D721Med (cell line): ENCODE measurements at regions not wholly inside any gene's neighbourhood (a gene's known extent, or its start where the extent isn't known, plus 50 kb on each side); places are given as distances from the start of the nearest gene placed in this dataset.
"Not testable (repeated sequence)": the region's sequence is repeated elsewhere in the genome, so short reads cannot be mapped to it uniquely, and the experiment has no call there.

Experiments used
- DNase-seq: peaks from one replicate; pipeline ENCODE4 v3.0.0; 2011; ENCODE audit warnings: low spot score; ENCODE audit not compliant: insufficient read length
- FAIRE-seq: peaks from 2 replicates; lab custom pipeline; 2011; peaks lifted over from hg19 to GRCh38; lab: Jason Lieb, UNC
- TF ChIP-seq, protein P1 (sequence below): IDR thresholded peaks from 2 replicates; pipeline ENCODE4 v1.5.1; 2012; ENCODE audit warnings: mild to moderate bottlenecking, control low read depth; ENCODE audit not compliant: insufficient read depth; ENCODE audit errors: missing control alignments

- FAIRE-seq (no peak), DNase-seq (no peak)
- TF ChIP-seq, protein P1, sequence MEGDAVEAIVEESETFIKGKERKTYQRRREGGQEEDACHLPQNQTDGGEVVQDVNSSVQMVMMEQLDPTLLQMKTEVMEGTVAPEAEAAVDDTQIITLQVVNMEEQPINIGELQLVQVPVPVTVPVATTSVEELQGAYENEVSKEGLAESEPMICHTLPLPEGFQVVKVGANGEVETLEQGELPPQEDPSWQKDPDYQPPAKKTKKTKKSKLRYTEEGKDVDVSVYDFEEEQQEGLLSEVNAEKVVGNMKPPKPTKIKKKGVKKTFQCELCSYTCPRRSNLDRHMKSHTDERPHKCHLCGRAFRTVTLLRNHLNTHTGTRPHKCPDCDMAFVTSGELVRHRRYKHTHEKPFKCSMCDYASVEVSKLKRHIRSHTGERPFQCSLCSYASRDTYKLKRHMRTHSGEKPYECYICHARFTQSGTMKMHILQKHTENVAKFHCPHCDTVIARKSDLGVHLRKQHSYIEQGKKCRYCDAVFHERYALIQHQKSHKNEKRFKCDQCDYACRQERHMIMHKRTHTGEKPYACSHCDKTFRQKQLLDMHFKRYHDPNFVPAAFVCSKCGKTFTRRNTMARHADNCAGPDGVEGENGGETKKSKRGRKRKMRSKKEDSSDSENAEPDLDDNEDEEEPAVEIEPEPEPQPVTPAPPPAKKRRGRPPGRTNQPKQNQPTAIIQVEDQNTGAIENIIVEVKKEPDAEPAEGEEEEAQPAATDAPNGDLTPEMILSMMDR, result no peak
Measured at GRCh38 chr13:103605546-103606326, 539.5 kb upstream of the SLC10A2 start.

DNA sequence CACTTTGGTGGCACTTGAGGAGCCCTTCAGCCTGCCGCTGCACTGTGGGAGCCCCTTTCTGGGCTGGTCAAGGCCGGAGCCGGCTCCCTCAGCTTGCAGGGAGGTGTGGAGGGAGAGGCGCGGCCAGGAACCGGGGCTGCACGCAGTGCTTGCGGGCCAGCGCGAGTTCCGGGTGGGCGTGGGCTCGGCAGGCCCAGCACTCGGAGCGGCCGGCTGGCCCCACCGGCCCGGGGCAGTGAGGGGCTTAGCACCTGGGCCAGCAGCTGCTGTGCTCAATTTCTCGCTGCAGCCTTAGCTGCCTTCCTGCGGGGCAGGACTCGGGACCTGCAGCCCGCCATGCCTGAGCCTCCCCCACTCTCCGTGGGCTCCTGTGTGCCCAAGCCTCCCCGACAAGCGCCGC, 533.7 kb upstream of the SLC10A2 start:
- DNase-seq, FAIRE-seq: not testable (repeated sequence)

DNA sequence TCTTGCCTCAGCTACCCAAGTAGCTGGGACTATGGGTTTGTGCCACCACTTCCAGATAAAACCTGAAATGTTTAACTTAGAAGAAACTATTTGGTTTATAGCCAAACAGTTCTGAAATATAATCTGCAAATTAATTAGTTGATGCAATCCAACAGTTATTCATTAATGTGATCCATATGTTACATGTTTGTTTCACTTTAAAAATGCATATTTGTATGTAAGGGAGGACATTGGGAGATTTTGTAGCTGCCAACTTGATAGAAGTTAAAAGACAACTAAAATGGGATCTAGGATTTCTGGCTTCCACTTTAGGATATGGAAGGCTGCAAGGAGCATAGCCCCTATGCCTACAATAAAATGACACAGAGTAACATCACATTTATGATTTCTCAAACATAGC, 532.5 kb upstream of the SLC10A2 start:
- FAIRE-seq, result no peak
- no peak for DNase-seq
- TF ChIP-seq, protein P1, result no peak

DNA sequence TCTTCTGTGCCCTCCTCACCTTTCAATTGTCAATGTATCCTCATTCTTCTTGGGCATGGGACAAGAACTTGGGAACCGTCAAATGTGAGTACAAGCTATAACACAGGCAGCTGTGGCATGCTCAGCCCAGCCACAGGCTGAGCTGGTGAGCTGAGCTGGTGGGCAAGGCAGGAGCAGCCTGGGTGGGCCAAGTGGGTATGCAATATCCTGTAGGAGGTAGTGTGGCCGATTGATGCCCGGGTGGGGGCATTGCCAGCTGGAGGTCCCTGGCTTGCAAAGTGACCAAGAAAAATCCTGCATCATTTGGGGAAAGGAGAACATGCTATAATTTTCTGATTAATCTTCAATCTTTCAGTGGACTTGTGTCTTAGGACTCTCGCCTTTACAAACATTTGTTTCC, 507.2 kb upstream of the SLC10A2 start:
- FAIRE-seq, result no peak
- TF ChIP-seq, protein P1, result no peak
- DNase-seq, result no peak

- TF ChIP-seq, protein P1, result no peak
- FAIRE-seq (no peak), DNase-seq (no peak)
Measured at GRCh38 chr13:103568314-103568713, 502.1 kb upstream of the SLC10A2 start.

GRCh38 chr13:103557878-103558277, 491.7 kb upstream of the SLC10A2 start:
- DNase-seq, result no peak
- TF ChIP-seq, protein P1, result no peak
- FAIRE-seq, result no peak

- no peak for FAIRE-seq
- TF ChIP-seq, protein P1, result no peak
- DNase-seq, result no peak
Measured at GRCh38 chr13:103556681-103557080, 490.5 kb upstream of the SLC10A2 start.

DNA sequence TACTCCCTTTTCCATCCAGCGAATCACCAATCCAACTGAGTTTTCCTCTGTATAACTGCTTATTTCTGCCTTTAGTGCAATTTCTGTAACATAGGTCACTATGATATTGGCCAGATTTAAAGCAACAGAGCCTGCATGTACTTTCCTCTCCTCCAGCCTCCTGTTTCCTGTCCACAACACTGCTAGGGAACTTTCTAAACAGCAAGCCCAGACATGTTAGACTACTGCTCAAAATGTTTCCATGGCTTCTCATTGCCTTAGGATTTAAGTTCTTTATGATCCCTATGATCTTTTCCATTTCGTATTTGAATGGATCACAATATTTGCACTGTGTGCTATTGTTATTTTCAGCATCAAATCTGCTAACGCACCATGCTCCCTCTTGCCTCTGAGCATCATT, 481.7 kb upstream of the SLC10A2 start:
- DNase-seq (no peak), FAIRE-seq (no peak)
- TF ChIP-seq, protein P1, result no peak
